GM19324 (cell line): ENCODE measurements at regions not wholly inside any gene's neighbourhood (a gene's known extent, or its start where the extent isn't known, plus 50 kb on each side); places are given as distances from the start of the nearest gene placed in this dataset.
"Not testable (repeated sequence)": the region's sequence is repeated elsewhere in the genome, so short reads cannot be mapped to it uniquely, and the experiment has no call there.

ENCODE experiments used
- ATAC-seq: cut with Tn5 transposase; IDR thresholded peaks from one replicate; pipeline ENCODE4 v1.9.1; 2021; ENCODE audit warnings: mild to moderate bottlenecking, moderate library complexity; ENCODE audit not compliant: unreplicated experiment, low FRiP score

DNA sequence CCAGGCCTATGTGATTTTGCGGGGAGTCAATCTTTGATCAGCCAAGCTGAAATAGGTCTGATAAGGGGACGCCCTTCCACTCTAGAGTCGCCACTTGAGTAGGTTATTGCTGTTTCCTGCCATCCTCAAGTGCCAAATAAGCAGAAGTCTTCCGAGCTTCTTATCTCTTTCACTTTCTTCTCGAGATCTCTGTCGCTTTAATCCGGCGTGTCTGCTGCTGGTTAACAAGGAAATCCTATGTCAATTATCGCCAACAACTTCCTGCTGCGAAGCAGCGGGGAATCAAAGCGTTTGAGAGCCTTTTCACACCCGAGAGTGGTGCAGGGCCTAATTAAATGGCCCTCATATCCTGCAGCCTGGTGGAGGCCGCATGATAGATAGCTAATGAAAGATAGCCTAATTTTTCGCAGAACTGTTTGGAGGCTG, 215.9 kb downstream of the RAB11FIP2 start:
- ATAC-seq: no peak

DNA sequence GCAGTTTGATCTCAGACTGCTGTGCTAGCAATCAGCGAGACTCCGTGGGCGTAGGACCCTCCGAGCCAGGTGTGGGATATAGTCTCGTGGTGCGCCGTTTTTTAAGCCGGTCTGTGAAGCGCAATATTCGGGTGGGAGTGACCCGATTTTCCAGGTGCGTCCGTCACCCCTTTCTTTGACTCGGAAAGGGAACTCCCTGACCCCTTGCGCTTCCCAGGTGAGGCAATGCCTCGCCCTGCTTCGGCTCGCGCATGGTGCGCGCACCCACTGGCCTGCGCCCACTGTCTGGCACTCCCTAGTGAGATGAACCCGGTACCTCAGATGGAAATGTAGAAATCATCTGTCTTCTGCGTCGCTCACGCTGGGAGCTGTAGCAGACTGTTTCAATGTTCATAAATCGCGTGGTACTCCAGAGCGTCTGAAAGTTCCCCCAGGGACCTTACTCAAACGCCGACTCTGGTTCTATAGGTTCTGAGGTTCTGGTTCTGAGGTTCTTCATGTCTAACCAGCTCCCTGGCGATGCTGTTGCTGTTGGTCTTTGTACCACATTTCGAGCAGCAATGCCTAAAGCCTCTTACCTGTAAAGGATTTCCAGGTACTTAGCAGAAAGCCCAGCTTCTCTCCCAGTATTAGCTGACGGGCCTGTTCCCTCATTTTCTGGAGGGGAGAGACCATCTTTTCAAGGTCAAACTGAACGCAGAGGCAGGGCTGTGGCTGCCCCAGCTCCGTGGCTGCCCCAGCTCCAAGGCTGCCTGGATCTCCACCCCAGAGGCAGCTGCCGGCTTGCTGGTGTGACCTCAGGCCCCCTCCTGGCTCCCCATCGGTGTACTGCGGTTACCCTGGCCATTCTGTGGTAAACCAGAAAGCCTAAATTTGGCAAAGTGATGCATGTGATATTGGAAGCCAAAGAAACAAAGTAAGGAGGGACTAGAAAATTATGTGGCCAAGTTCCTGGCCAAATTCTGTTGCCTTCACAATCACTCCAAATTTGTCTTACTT, 207.9 kb downstream of the RAB11FIP2 start:
- ATAC-seq: not testable (repeated sequence)

DNA sequence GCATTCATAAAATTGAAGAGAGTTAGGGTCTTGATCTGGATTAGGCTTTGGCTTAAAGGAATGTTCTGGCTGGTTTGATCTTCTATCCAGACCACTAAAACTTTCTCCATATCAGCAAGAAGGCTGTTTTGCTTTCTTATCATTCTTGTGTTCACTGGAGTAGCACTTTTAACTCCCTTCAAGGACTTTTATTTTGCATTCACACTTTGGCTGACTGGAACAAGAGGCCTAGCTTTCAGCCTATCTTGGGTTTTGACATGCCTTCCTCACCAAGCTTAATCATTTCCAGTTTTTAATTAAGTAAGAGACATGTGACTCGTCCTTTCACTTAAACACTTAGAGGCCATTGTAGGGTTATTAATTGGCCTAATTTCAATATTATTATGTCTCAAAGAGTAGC, 190.3 kb downstream of the RAB11FIP2 start:
- not testable (repeated sequence) for ATAC-seq

DNA sequence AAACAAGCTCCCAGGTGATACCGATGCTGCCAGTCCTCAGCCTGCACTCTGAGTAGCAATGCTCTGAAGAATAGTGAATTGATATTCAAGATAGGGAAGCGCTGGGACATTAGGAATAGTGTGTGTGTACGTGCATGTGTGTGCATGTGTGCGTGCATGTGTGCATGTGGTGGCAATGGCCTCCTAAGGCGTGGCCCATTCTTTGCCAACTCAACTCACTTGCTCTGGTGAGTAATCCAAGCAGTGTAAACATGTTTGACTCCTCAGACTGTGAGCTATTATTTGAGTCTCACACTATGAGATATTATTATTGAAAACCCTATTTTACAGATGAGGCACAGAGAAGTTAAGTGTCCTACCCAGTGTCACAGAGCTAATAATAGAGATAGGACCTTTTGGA, 186.6 kb downstream of the RAB11FIP2 start:
- ATAC-seq: no peak

DNA sequence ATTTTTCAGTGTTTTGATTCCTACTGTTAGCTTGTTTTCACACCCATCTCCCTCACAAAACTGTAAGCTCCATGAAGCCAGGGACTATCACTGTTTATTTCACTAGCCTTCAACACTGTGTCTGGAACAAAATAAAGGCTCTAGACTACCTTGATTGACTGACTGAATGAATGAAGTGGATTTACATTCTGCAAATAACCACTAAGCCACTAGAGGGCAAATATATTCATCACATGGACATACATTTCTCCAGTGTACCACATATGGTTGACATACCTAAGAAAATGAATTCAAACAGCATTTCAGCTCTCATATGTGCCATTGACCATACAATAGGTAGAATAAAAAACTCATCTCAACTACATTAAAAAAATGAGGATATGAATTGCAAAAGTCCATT, 185.9 kb downstream of the RAB11FIP2 start:
- no peak for ATAC-seq

DNA sequence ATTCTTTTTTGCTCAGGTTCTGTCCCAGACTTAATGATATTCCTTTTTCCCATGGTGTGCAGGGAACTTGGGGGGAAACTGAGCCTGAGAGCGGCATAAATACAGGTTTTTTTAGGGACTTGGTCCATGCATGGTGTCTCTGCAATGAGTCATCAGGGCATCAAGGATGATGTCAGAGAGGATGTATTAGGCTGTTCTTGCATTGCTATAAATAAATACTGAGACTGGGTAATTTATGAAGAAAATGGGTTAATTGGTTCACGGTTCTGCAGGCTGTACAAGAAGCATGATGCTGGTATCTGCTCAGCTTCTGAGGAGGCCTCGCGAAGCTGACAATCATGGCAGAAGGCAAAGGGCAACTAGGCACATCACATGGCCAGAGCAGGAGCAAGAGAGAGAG, 185.4 kb downstream of the RAB11FIP2 start:
- no peak for ATAC-seq

DNA sequence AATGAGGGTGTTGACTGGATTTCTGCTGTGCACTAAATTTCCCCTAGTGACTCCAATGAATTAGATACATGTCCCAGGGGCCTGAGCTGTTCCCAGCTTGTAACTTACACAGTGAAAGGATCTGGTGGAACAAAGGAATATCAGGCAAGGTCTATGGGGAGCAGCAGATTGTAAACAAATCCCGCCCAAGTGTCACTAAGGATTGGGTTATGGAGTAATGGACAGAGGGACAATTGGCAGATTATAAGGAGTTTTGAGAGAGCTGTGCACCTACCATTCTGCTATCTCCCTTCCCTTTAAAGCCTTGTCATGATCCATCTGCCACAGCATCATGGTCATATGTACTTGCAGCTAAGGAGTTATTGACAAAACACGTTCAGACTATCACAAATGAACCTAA, 183.0 kb downstream of the RAB11FIP2 start:
- no peak for ATAC-seq

DNA sequence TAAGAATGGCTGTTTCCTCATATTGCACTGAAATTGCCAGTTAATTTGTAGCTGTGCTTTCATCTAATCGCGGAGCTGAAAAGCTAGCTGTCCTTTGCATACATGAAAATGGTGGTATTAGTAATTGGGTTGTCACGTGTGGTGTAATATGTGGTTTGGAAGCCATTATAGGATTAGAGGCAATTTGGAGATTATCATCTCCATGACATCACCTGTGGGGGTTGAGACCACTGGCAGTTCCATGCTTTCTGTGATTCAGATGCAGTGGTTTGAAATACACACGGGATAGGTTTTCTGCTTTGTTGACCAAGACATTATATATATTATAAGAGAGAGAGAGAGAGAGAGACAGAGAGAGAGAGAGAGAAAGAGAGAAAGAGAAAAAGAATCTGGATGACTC, 180.8 kb downstream of the RAB11FIP2 start:
- ATAC-seq: no peak

DNA sequence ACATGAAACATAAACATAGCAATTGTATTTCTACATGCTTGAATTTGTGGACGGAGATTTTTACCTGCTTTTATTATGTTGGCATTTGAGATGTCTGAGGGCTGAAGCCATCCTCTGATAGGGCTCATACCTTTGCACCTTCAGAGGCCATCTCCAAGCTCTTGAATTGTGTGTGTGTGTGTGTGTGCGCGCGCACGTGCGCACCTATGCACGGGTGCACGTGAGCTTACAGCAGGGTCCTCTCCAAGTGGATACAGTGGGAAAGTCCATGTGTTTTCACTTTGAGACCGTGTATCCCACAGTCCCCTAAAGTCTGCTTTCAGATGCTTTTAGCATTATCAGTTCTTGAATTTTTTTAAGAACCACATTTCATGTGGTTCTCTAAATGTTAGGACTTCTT, 178.6 kb downstream of the RAB11FIP2 start:
- no peak for ATAC-seq

DNA sequence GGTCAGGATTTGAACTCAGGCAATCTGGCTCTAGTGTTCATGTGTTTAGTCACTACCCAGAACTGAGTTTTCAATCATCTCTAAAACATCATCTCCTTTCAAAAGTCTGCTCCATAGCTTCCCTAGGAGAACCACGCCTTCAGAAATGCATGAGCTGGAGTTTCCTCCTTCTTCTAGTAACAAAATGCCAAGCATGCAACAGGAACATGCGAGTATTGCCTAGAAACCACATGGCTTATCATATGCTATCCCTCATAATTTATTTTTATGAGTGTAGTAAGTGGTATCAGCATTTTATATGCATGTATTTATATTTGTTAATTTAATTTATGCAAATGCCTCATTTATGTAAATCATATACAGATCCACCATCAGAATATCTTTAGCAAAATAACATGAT, 170.9 kb downstream of the RAB11FIP2 start:
- ATAC-seq: no peak

DNA sequence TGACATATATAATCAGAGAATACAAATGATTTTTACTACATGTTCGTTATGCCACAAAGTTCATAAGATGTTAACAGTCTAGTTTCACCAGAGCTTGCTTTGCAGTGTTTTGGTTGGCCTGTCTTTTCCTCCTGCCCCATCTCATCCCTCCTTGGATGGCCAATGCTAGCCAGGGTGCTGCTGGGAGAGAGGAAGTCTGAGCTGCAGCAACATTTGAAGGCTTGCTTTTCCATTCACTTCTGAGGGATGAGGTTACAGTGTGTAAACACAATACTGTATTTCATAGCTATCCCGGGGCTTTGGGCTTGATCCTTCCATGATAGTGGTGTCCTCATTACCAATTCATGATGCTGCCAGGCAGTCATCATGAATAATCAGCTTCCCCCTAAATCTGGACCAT, 170.5 kb downstream of the RAB11FIP2 start:
- no peak for ATAC-seq

DNA sequence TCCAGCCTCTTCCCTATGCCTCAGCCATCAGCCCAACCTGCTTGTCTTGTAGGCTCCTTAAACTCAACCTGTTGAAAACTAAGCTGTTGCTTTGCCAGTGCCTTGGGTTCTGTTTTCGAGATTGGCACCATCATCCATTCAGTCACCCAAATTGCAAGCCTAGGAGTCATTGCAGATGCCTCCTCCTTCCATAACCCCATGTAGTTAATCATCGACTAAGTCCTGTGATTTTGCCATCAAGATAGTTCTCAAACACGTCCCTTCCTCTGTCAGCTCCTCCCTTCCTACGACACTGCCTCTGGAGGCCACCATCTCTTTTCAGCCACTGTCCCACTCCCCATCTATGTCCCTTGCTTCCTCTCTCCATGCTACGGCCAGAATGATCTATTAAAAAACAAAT, 168.1 kb downstream of the RAB11FIP2 start:
- no peak for ATAC-seq

DNA sequence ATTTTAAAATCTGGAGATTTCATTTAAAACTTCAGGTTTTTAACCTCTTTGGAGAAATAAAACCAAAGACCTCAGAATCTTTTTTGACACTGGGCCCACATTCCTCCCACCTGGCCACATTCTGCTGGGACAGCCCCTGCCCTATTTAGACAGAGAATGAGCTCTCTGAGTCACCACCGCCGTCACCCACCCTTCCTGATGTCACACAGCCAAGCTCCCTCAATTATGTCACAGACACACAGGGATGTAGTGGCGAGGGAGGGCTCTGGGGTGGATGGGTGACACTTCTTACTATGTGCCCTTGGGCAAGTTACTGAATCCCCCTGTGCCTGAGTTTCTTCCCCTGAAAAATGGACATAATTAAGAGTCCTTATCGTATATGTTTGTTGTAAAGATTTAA, 162.6 kb downstream of the RAB11FIP2 start:
- ATAC-seq: no peak

DNA sequence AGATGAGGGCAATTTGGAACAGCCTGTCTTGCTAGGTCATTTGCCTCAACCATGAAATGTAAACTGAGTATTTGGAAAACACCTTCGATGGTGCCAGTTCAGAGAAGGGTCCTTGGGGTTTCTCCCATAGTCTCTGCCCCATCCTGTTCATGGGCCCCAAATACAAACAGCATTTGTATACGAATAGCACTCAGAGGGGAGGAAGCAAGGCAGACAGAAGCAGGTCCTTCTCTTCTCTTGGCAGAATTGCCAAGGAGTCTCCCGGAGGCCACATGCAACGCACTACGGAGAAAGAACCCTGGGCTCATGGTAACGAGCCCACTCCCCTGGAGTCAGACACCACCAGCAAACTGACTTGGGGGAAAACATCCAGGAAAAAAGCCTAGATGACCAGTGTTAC, 162.1 kb downstream of the RAB11FIP2 start:
- no peak for ATAC-seq

DNA sequence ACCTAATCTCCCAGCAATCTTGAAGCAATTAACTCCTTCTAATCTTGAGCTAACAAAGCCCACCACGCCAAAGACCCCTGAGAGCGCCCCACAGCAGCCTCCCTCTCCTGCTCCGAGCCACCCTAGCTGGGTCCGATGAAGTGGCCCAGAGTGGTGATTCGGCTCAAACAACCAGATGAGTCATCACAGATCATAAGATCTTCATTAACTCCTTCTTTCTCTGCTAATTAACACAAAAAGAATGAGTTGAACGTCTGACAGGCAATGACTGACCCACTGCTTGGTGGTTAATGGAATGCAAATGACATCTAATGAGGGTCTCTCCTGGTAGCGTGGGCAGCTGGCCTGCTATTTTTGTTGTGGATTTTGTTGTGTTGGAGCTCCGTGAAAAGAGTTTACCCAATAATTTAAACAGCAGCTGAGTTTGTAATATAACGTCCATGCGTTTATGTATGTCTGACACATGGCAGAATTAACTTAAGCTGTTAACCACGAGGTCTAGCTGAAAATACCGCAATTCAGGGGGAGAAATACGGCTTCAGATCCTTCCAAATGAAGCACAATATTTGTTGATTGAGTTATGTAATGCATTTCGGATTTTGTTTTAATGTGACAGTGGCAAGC, 161.4 kb downstream of the RAB11FIP2 start:
- no peak for ATAC-seq

DNA sequence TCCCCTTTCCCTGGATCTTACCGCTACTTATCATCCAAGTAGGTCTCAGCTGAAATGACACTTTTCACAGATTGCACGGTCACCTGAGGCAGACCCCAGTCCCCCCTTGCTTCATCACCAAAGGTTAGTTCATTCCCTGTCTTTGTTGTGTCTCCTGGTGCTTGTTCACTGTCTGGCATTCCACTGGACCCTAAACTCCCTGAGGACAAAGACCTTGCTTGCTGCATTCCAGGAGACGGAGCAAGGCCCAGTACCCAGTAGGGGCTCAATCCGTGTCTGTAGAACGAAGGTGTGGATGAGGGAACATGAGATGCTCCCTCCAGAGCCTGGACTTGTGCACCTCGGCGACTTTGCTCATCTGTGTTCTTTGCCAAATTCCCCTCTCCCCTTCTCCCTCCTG, 160.0 kb downstream of the RAB11FIP2 start:
- no peak for ATAC-seq

DNA sequence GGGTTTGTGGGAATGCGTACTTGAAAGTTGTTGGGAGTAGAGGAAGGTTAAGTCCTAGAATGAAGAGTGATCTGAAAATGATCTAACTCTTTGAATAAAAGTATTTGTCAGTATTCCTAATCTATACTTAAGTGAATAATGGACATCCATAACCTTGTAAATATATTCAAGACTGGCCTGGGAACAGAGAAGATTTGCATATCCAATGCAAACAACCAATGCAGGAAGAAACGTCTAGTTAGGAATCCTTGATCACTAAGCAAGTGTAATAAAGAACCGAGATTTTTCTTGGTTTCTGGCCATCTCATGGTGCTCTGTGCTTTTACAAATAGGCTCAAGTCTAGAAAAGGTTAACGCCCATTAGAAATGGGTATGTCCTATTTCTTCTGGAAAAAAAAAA, 157.1 kb downstream of the RAB11FIP2 start:
- no peak for ATAC-seq

DNA sequence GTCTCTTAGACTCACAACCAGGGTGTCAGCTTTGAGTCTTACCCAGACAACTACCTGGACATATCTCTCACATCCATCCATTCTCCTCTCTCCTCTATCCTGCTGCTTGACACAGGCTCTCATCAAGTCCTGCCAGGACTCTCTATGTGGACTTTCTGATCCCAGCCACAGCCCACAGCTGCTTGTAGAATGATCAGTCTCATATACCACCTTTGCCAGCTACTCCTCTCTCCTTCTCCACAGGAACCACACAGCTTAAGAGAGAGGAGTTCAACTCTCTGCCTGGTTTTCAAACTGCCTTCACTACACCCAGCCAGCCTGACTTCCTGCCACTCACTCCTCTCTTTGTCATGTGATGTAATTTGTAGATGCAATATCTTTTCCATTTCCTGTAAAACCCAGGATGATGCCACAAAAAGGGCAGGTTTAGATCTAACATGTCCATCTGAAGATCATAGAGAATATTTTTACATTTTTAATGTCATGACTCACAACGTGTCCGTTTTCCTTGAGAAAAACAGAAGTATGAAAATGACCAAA, 154.0 kb downstream of the RAB11FIP2 start:
- no peak for ATAC-seq

DNA sequence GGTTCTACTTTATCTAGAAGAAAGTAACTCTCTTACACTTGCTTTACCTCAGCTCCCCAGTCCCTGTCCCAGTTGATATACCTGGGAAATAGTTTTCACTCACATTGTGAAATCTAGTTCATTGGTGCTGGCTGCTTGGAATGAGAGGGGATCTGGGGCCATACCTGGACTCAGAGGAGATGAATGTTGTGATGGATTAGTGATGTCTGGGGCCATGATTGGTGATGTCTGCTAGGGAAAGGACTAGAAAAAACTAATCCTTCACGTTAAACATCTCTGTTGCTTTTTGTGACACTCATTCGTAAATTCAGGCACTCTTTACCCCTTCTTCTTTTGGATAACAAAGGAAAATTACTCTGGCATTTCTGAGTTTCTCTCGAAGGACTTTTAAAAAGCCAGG, 152.4 kb downstream of the RAB11FIP2 start:
- ATAC-seq: no peak

DNA sequence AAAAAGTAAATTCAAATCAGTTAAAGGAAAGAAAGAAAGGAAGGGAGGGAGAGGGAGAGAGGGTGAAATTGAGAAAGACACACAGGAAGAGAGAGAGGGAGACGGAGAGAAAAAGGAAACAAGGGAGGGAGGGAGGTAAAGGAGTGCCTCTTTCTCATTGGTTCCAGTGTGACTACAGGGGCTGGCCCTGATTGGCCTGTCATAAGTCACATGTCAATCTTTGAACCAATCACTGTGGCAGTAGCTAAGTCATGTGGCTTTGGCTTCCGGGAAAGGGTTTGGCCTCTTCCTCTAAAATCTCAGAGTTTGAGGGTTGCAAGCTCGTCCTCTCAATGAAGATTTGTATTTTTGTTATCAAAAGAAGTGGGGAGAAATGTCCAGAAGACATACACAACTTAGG, 150.2 kb downstream of the RAB11FIP2 start:
- ATAC-seq: no peak

DNA sequence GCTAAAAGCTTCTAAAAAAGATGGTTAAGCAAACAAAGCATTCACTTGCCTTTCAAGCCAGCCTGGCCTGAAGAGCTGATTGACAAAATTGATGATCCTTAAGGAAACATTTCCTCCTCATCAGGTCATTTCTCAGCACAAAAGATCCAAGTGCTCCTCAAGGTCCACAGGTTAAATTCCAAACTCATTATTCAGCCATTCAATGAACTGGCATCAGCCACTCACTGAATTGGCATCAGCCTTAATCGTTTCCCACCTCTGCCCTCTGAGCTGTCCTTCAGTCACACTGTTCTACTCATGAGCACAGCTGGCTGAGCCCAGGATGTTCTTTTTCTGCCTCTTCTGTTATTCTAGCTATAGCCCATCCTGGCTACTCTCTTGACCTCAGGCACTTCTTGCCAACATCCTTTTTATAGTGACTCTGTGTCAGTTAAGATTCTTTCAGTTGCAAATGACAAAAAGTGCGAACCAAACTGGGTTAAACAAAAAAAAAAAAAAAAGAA, 147.5 kb downstream of the RAB11FIP2 start:
- no peak for ATAC-seq
